B cell (primary cell): ENCODE measurements at regions not wholly inside any gene's neighbourhood (a gene's known extent, or its start where the extent isn't known, plus 50 kb on each side); places are given as distances from the start of the nearest gene placed in this dataset.

Source experiments
- ATAC-seq: fragments of 200-7000 bp; cut with Tn5 transposase; one replicate; pipeline ENCODE4 v1.10.0; 2021; ENCODE audit warnings: low read depth, mild to moderate bottlenecking, moderate number of reproducible peaks, moderate library complexity
- CTCF ChIA-PET: fragments of 350-600 bp; sonication (Branson Sonifier 250); formaldehyde crosslinking; loops from one replicate; lab custom pipeline; 2021; ENCODE audit warnings: antibody characterized with exemption, inconsistent platforms; lab: Charles Lee
- POLR2A ChIA-PET: fragments of 350-600 bp; sonication (Branson Sonifier 250); formaldehyde crosslinking; loops from one replicate; lab custom pipeline; 2021; ENCODE audit warnings: antibody characterized with exemption; lab: Charles Lee
- DNase-seq: peaks from one replicate; pipeline ENCODE4 v3.0.0; 2013
- H2AFZ ChIP-seq: 2 replicates; pipeline ENCODE4 v1.6.1; 2012; ENCODE audit warnings: mild to moderate bottlenecking, low read depth, low read length; ENCODE audit not compliant: insufficient read depth, poor library complexity, severe bottlenecking
- H3K27ac ChIP-seq, 2 donors: 1 replicate in 1 of 2; 2 replicates in 1 of 2; pipeline ENCODE4 v1.5.1; 2012 to 2013; ENCODE audit warnings: low read length in 2 of 2, mild to moderate bottlenecking in 2 of 2, moderate library complexity in 1 of 2
- H3K27me3 ChIP-seq, 4 experiments: fragments of 200-600 bp in 1 of 4; sonication (generic) in 1 of 4; replicated peaks in 1 of 4; 1 replicate in 2 of 4; 2 replicates in 2 of 4; pipeline versions ENCODE4 v1.6.1 to v1.7.0; 2013 to 2016; ENCODE audit warnings: low read length in 3 of 4, mild to moderate bottlenecking in 2 of 4, mixed read lengths in 1 of 4, moderate library complexity in 1 of 4; ENCODE audit not compliant: insufficient read depth in 4 of 4, control insufficient read depth in 3 of 4; ENCODE audit errors: control extremely low read depth in 1 of 4
- H3K36me3 ChIP-seq, 2 experiments: replicated peaks in 1 of 2; 1 replicate in 1 of 2; 2 replicates in 1 of 2; pipeline versions ENCODE4 v1.6.1 to v1.7.1; 2013; ENCODE audit warnings: low read length in 1 of 2; ENCODE audit not compliant: insufficient read depth in 2 of 2, control insufficient read depth in 1 of 2; ENCODE audit errors: control extremely low read depth in 1 of 2, extremely low read depth in 1 of 2
- H3K4me1 ChIP-seq, 2 donors: fragments of 200-600 bp in 1 of 2; sonication (generic) in 1 of 2; 1 replicate in 1 of 2; 2 replicates in 1 of 2; pipeline versions ENCODE4 v1.5.1 to v1.6.1; 2013 to 2017; ENCODE audit warnings: low read length in 2 of 2; ENCODE audit not compliant: control insufficient read depth in 2 of 2, insufficient read depth in 2 of 2
- H3K4me2 ChIP-seq: replicated peaks from 2 replicates; pipeline ENCODE3; 2012; ENCODE audit warnings: mild to moderate bottlenecking, low read depth, low read length; ENCODE audit not compliant: poor library complexity, severe bottlenecking
- H3K4me3 ChIP-seq, 5 experiments: fragments of 200-600 bp in 1 of 5; sonication (generic) in 1 of 5; 1 replicate in 3 of 5; 2 replicates in 2 of 5; pipeline versions ENCODE4 v1.5.1 to v1.7.0; 2011 to 2016; ENCODE audit warnings: low read length in 4 of 5, mild to moderate bottlenecking in 4 of 5, low read depth in 2 of 5, control low read depth in 1 of 5, moderate library complexity in 1 of 5; ENCODE audit not compliant: insufficient read depth in 1 of 5; ENCODE audit errors: control extremely low read depth in 1 of 5, extremely low read depth in 1 of 5
- H3K79me2 ChIP-seq: fragments of 200-600 bp; sonication (generic); one replicate; pipeline ENCODE4 v1.6.0; 2016; ENCODE audit warnings: low read length; ENCODE audit not compliant: control insufficient read depth, insufficient read depth
- H3K9ac ChIP-seq: fragments of 200-600 bp; sonication (generic); 2 replicates; pipeline ENCODE4 v1.6.1; 2017; ENCODE audit warnings: mild to moderate bottlenecking, low read length, moderate library complexity
- H3K9me3 ChIP-seq, 3 donors: one replicate each; pipeline versions ENCODE4 v1.6.1 to v1.7.1; 2013; ENCODE audit warnings: low read length in 2 of 3; ENCODE audit not compliant: control insufficient read depth in 2 of 3, insufficient read depth in 1 of 3; ENCODE audit errors: control extremely low read depth in 1 of 3
- H4K20me1 ChIP-seq: 2 replicates; pipeline ENCODE4 v1.6.0; 2012; ENCODE audit warnings: mild to moderate bottlenecking, low read length; ENCODE audit not compliant: insufficient read depth, control insufficient read depth, poor library complexity, severe bottlenecking
- H3K27ac Mint-ChIP-seq: one replicate; pipeline ENCODE4 v1.8.0; 2021; ENCODE audit warnings: mixed read lengths
- H3K27me3 Mint-ChIP-seq: one replicate; pipeline ENCODE4 v1.8.0; 2021; ENCODE audit warnings: mixed read lengths
- H3K4me1 Mint-ChIP-seq: one replicate; pipeline ENCODE4 v1.8.0; 2021; ENCODE audit warnings: mixed read lengths
- H3K4me3 Mint-ChIP-seq: one replicate; pipeline ENCODE4 v1.8.0; 2021; ENCODE audit warnings: mixed read lengths
- H3K9me3 Mint-ChIP-seq: one replicate; pipeline ENCODE4 v1.8.0; 2022; ENCODE audit warnings: mixed read lengths; ENCODE audit not compliant: insufficient read depth
- EZH2 ChIP-seq: IDR thresholded peaks from 2 replicates; pipeline ENCODE4 v1.6.1; 2012; ENCODE audit warnings: borderline replicate concordance, low read depth, mild to moderate bottlenecking, moderate library complexity, low read length; ENCODE audit not compliant: insufficient read depth, poor library complexity, severe bottlenecking
- WGBS: methylation state at CpG from one replicate; pipeline ENCODE4 v1.1.5; 2013; ENCODE audit warnings: missing lambda C conversion rate; ENCODE audit not compliant: insufficient coverage; 5-methylcytosine and 5-hydroxymethylcytosine counted together
- intact Hi-C: fragments of 100-400 bp; cut with micrococcal nuclease; formaldehyde crosslinking; loops from one replicate; pipeline ENCODE4 v1.10.0; 2022
- TF ChIP-seq, protein P1 (sequence below): fragments of 200-600 bp; IDR thresholded peaks from one replicate; pipeline ENCODE4 v1.8.0; 2022; ENCODE audit warnings: antibody characterized with exemption, mild to moderate bottlenecking

GRCh38 chr18:11489266-11489899, 120.0 kb upstream of the SLC35G4 start:
- TF ChIP-seq, protein P1, sequence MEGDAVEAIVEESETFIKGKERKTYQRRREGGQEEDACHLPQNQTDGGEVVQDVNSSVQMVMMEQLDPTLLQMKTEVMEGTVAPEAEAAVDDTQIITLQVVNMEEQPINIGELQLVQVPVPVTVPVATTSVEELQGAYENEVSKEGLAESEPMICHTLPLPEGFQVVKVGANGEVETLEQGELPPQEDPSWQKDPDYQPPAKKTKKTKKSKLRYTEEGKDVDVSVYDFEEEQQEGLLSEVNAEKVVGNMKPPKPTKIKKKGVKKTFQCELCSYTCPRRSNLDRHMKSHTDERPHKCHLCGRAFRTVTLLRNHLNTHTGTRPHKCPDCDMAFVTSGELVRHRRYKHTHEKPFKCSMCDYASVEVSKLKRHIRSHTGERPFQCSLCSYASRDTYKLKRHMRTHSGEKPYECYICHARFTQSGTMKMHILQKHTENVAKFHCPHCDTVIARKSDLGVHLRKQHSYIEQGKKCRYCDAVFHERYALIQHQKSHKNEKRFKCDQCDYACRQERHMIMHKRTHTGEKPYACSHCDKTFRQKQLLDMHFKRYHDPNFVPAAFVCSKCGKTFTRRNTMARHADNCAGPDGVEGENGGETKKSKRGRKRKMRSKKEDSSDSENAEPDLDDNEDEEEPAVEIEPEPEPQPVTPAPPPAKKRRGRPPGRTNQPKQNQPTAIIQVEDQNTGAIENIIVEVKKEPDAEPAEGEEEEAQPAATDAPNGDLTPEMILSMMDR = no peak
- no peak for TF ChIP-seq EZH2
- no peaks in the 10 kb centered on the region for H3K9me3 Mint-ChIP-seq
- intact Hi-C loops = no loop called here

GRCh38 chr18:11488175-11488574, 121.2 kb upstream of the SLC35G4 start:
- no CpG with 5 or more reads among the region's 3 CpGs for WGBS
- no peak for ATAC-seq
- no peak overlapping the region for H2AFZ ChIP-seq

More at GRCh38 chr18:11489266-11489899, 120.0 kb upstream of the SLC35G4 start:
- no peak for ATAC-seq
- POLR2A ChIA-PET = no interaction called here
- Mint-ChIP-seq H3K4me1 (peaks cover 2% of the 10 kb centered on the region), H3K27me3 (no peaks in the 10 kb centered on the region), H3K4me3 (no peak overlapping the region), H3K27ac (no peak overlapping the region)
- no peaks in the 10 kb centered on the region for H3K27me3 ChIP-seq
- DNase-seq = no peak
- no peaks in the 10 kb centered on the region for H3K9me3 ChIP-seq
- CTCF ChIA-PET = no interaction called here
- H3K4me1 ChIP-seq = no peaks in the 10 kb centered on the region
- WGBS = 48% methylated on average over 4 of the region's 4 CpGs
- no peak overlapping the region for H3K4me2 ChIP-seq
- H4K20me1 ChIP-seq = no peaks in the 10 kb centered on the region
- H2AFZ ChIP-seq = no peak overlapping the region
- H3K27ac ChIP-seq = no peak overlapping the region
- H3K9ac ChIP-seq = no peak overlapping the region
- no peaks in the 10 kb centered on the region for H3K36me3 ChIP-seq
- no peaks in the 10 kb centered on the region for H3K79me2 ChIP-seq
- H3K4me3 ChIP-seq = no peak overlapping the region

More at GRCh38 chr18:11488175-11488574, 121.2 kb upstream of the SLC35G4 start:
- Histone ChIP-seq H3K27ac (no peak overlapping the region), H3K27me3 (no peaks in the 10 kb centered on the region), H3K79me2 (no peaks in the 10 kb centered on the region), H3K9ac (no peak overlapping the region), H3K36me3 (no peaks in the 10 kb centered on the region), H3K4me1 (no peaks in the 10 kb centered on the region), H3K4me3 (no peak overlapping the region), H4K20me1 (no peaks in the 10 kb centered on the region), H3K9me3 (no peaks in the 10 kb centered on the region), H3K4me2 (no peak overlapping the region)
- ChIA-PET POLR2A (no interaction called here), CTCF (no interaction called here)
- H3K27ac Mint-ChIP-seq = no peak overlapping the region
- no peak overlapping the region for H3K4me3 Mint-ChIP-seq
- no peaks in the 10 kb centered on the region for H3K27me3 Mint-ChIP-seq
- no peaks in the 10 kb centered on the region for H3K9me3 Mint-ChIP-seq
- peaks cover 2% of the 10 kb centered on the region for H3K4me1 Mint-ChIP-seq
- intact Hi-C loops = no loop called here
- DNase-seq = no peak
- no peak for TF ChIP-seq EZH2
- TF ChIP-seq, protein P1 = no peak
